Inflammatory macrophage (primary cell): ENCODE measurements at regions not wholly inside any gene's neighbourhood (a gene's known extent, or its start where the extent isn't known, plus 50 kb on each side); places are given as distances from the start of the nearest gene placed in this dataset.

Experiments used
- DNase-seq, 2 donors: peaks; one replicate each; pipeline ENCODE4 v3.0.0-alpha.2; 2020 to 2022

- DNase-seq, result peak; percentile 38 to 58
Measured at GRCh38 chr12:105820429-105821125, 318.2 kb downstream of the NUAK1 start.

- peak; percentile 3 to 11 for DNase-seq
Measured at GRCh38 chr12:105822131-105823105, 316.3 kb downstream of the NUAK1 start.

GRCh38 chr12:105823810-105824209 is 314.9 kb downstream of the NUAK1 start:
- DNase-seq, result no peak

GRCh38 chr12:105825141-105825540 is 313.6 kb downstream of the NUAK1 start:
- no peak for DNase-seq

GRCh38 chr12:105831372-105831771 is 307.4 kb downstream of the NUAK1 start:
- DNase-seq, result no peak

GRCh38 chr12:105832021-105832420 is 306.7 kb downstream of the NUAK1 start:
- no peak for DNase-seq

- DNase-seq, result peak; percentile 19 to 58
Measured at GRCh38 chr12:105832806-105833205, 305.9 kb downstream of the NUAK1 start.

- no peak for DNase-seq
Measured at GRCh38 chr12:105834496-105834895, 304.3 kb downstream of the NUAK1 start.

- peak; percentile 64 to 70 for DNase-seq
Measured at GRCh38 chr12:105835580-105836241, 303.0 kb downstream of the NUAK1 start.

GRCh38 chr12:105836242-105836622 is 302.5 kb downstream of the NUAK1 start:
- DNase-seq, result no peak

GRCh38 chr12:105839629-105840127 is 299.1 kb downstream of the NUAK1 start:
- no peak for DNase-seq

GRCh38 chr12:105840384-105840783 is 298.4 kb downstream of the NUAK1 start:
- DNase-seq, result no peak

- DNase-seq, result no peak
Measured at GRCh38 chr12:105841840-105842239, 296.9 kb downstream of the NUAK1 start.

GRCh38 chr12:105843561-105843960 is 295.2 kb downstream of the NUAK1 start:
- DNase-seq, result no peak

GRCh38 chr12:105843986-105844760 is 294.6 kb downstream of the NUAK1 start:
- no peak for DNase-seq

- DNase-seq, result no peak
Measured at GRCh38 chr12:105846331-105846730, 292.4 kb downstream of the NUAK1 start.

- no peak for DNase-seq
Measured at GRCh38 chr12:105847068-105847467, 291.7 kb downstream of the NUAK1 start.

- DNase-seq, result no peak
Measured at GRCh38 chr12:105848286-105848685, 290.5 kb downstream of the NUAK1 start.

- no peak for DNase-seq
Measured at GRCh38 chr12:105850103-105850968, 288.4 kb downstream of the NUAK1 start.

- DNase-seq, result no peak
Measured at GRCh38 chr12:105852496-105852895, 286.3 kb downstream of the NUAK1 start.

- no peak for DNase-seq
Measured at GRCh38 chr12:105852951-105853350, 285.8 kb downstream of the NUAK1 start.
